Mesenchymal stem cell (in vitro differentiated cells and primary cell): ENCODE measurements at regions not wholly inside any gene's neighbourhood (a gene's known extent, or its start where the extent isn't known, plus 50 kb on each side); places are given as distances from the start of the nearest gene placed in this dataset.

Experiments used
- DNase-seq: peaks from one replicate; pipeline ENCODE4 v3.0.0-alpha.2; 2013
- H2AFZ ChIP-seq: one replicate; pipeline ENCODE4 v1.6.1; 2013; ENCODE audit warnings: low read depth, mild to moderate bottlenecking, control low read depth, inconsistent platforms, low read length, moderate library complexity
- H2AK5ac ChIP-seq: 2 replicates; pipeline ENCODE4 v1.6.1; 2013; ENCODE audit warnings: low read length, moderate library complexity, mild to moderate bottlenecking, inconsistent platforms; ENCODE audit not compliant: severe bottlenecking
- H2BK120ac ChIP-seq: one replicate; pipeline ENCODE4 v1.6.1; 2013; ENCODE audit warnings: low read depth, mild to moderate bottlenecking, inconsistent platforms, low read length, moderate library complexity
- H2BK12ac ChIP-seq, 2 experiments: one replicate each; pipeline ENCODE4 v1.6.1; 2013; ENCODE audit warnings: inconsistent platforms in 2 of 2, low read length in 2 of 2, mild to moderate bottlenecking in 2 of 2, moderate library complexity in 2 of 2, control low read depth in 1 of 2
- H2BK15ac ChIP-seq: one replicate; pipeline ENCODE4 v1.6.1; 2013; ENCODE audit warnings: mild to moderate bottlenecking, low read depth, inconsistent platforms; ENCODE audit not compliant: poor library complexity, severe bottlenecking
- H2BK5ac ChIP-seq: 2 replicates; pipeline ENCODE4 v1.6.1; 2013; ENCODE audit warnings: low read depth, mild to moderate bottlenecking, low read length, control low read depth, inconsistent platforms; ENCODE audit not compliant: poor library complexity, severe bottlenecking
- H3K14ac ChIP-seq, 2 experiments: one replicate each; pipeline ENCODE4 v1.6.1; 2013; ENCODE audit warnings: inconsistent platforms in 2 of 2, low read length in 2 of 2, control low read depth in 1 of 2, mild to moderate bottlenecking in 1 of 2, moderate library complexity in 1 of 2
- H3K18ac ChIP-seq, 2 experiments: one replicate each; pipeline ENCODE4 v1.6.1; 2013; ENCODE audit warnings: inconsistent platforms in 2 of 2, low read length in 2 of 2, control low read depth in 1 of 2, low read depth in 1 of 2, mild to moderate bottlenecking in 1 of 2
- H3K23ac ChIP-seq, 2 experiments: one replicate each; pipeline ENCODE4 v1.6.1; 2013; ENCODE audit warnings: inconsistent platforms in 2 of 2, low read length in 2 of 2, mild to moderate bottlenecking in 2 of 2, moderate library complexity in 2 of 2, control low read depth in 1 of 2
- H3K27ac ChIP-seq: 2 replicates; pipeline ENCODE4 v1.5.1; 2013; ENCODE audit warnings: mild to moderate bottlenecking, moderate library complexity, low read length, control low read depth, inconsistent platforms; ENCODE audit not compliant: poor library complexity, severe bottlenecking
- H3K27me3 ChIP-seq, 2 experiments: 2 replicates each; pipeline versions ENCODE4 v1.6.1 to v1.7.0; 2013; ENCODE audit warnings: low read length in 2 of 2, mild to moderate bottlenecking in 2 of 2, moderate library complexity in 2 of 2, control low read depth in 1 of 2, inconsistent platforms in 1 of 2; ENCODE audit not compliant: control insufficient read depth in 1 of 2, insufficient read depth in 1 of 2
- H3K36me3 ChIP-seq, 2 experiments: 2 replicates each; pipeline versions ENCODE4 v1.6.1 to v1.7.0; 2013; ENCODE audit warnings: low read length in 2 of 2, control low read depth in 1 of 2, inconsistent platforms in 1 of 2, low read depth in 1 of 2, mild to moderate bottlenecking in 1 of 2; ENCODE audit not compliant: insufficient read depth in 2 of 2, control insufficient read depth in 1 of 2
- H3K4ac ChIP-seq, 2 experiments: one replicate each; pipeline ENCODE4 v1.6.1; 2013; ENCODE audit warnings: inconsistent platforms in 2 of 2, low read length in 2 of 2, mild to moderate bottlenecking in 2 of 2, moderate library complexity in 2 of 2, control low read depth in 1 of 2, low read depth in 1 of 2
- H3K4me1 ChIP-seq: 2 replicates; pipeline ENCODE4 v1.6.1; 2013; ENCODE audit warnings: low read depth, low read length, control low read depth; ENCODE audit not compliant: control insufficient read depth, insufficient read depth
- H3K4me2 ChIP-seq: 2 replicates; pipeline ENCODE4 v1.6.1; 2013; ENCODE audit warnings: low read length, mild to moderate bottlenecking, inconsistent platforms; ENCODE audit not compliant: poor library complexity, severe bottlenecking
- H3K4me3 ChIP-seq, 2 experiments: 2 replicates each; pipeline versions ENCODE4 v1.5.1 to v1.7.0; 2013; ENCODE audit warnings: low read length in 2 of 2, mild to moderate bottlenecking in 2 of 2, control low read depth in 1 of 2, low read depth in 1 of 2; ENCODE audit not compliant: insufficient read depth in 1 of 2
- H3K79me1 ChIP-seq: replicated peaks from 2 replicates; pipeline ENCODE4 v1.6.1; 2013; ENCODE audit warnings: mild to moderate bottlenecking, control low read depth, low read length, inconsistent platforms; ENCODE audit not compliant: poor library complexity, severe bottlenecking
- H3K9ac ChIP-seq: 2 replicates; pipeline ENCODE4 v1.7.0; 2013; ENCODE audit warnings: mild to moderate bottlenecking, low read length, moderate library complexity
- H3K9me3 ChIP-seq: 2 replicates; pipeline ENCODE4 v1.7.0; 2013; ENCODE audit warnings: mild to moderate bottlenecking, low read length; ENCODE audit not compliant: control insufficient read depth
- H4K8ac ChIP-seq: one replicate; pipeline ENCODE4 v1.6.1; 2013; ENCODE audit warnings: inconsistent platforms, mild to moderate bottlenecking, low read length, moderate library complexity
- H4K91ac ChIP-seq: one replicate; pipeline ENCODE4 v1.6.1; 2013; ENCODE audit warnings: mild to moderate bottlenecking, low read length, inconsistent platforms
- WGBS: methylation state at CpG from one replicate; pipeline ENCODE4 v1.1.7; 2013; ENCODE audit warnings: mixed read lengths; 5-methylcytosine and 5-hydroxymethylcytosine counted together

- no peaks in the 10 kb centered on the region for H3K4me1 ChIP-seq
- H3K9me3 ChIP-seq = no peaks in the 10 kb centered on the region
- H3K14ac ChIP-seq = no peak overlapping the region
- no peak overlapping the region for H2AFZ ChIP-seq
- H3K4me2 ChIP-seq = no peak overlapping the region
- H3K9ac ChIP-seq = no peak overlapping the region
- H3K36me3 ChIP-seq = no peaks in the 10 kb centered on the region
- no peak for DNase-seq
- H3K27me3 ChIP-seq = no peaks in the 10 kb centered on the region
- no peak overlapping the region for H3K4ac ChIP-seq
- H3K23ac ChIP-seq = no peak overlapping the region
- H2BK120ac ChIP-seq = no peak overlapping the region
- no peak overlapping the region for H4K8ac ChIP-seq
- H3K27ac ChIP-seq = no peak overlapping the region
- no peak overlapping the region for H2BK5ac ChIP-seq
- H2BK12ac ChIP-seq = no peak overlapping the region
- H2BK15ac ChIP-seq = no peak overlapping the region
- H4K91ac ChIP-seq = no peak overlapping the region
- H3K79me1 ChIP-seq = no peaks in the 10 kb centered on the region
- no peak overlapping the region for H3K18ac ChIP-seq
- no peak overlapping the region for H2AK5ac ChIP-seq
- whole genome bisulfite sequencing = 69% methylated on average over 1 of the region's 1 CpG
- no peak overlapping the region for H3K4me3 ChIP-seq
Observed at GRCh38 chr3:158974904-158975303, 173.1 kb downstream of the MFSD1 start.

DNA sequence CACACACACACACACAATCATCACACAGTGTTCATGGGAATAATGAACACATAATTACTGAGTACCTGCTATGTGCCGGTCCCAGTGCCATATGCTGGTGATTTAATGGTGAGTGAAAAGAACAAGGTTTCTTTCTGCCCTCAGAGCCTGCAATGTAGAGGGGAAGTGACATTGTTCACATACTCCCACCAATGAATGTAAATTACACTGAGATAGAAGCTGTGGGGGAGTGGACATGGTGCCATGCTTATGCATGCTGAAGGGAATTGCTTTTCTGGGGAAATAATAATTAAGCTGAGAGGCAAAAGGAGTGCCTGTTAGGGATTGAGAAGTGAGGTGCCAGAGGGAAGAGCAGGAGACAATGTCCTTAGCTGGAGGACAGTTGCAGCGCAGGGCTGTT lies 175.1 kb downstream of the MFSD1 start:
- no peak overlapping the region for H2BK5ac ChIP-seq
- no peak overlapping the region for H3K4ac ChIP-seq
- no peak overlapping the region for H3K23ac ChIP-seq
- H3K14ac ChIP-seq = no peak overlapping the region
- no peaks in the 10 kb centered on the region for H3K27me3 ChIP-seq
- H2BK15ac ChIP-seq = no peak overlapping the region
- no peak overlapping the region for H3K27ac ChIP-seq
- H3K4me1 ChIP-seq = no peaks in the 10 kb centered on the region
- no peak overlapping the region for H3K4me2 ChIP-seq
- H3K18ac ChIP-seq = no peak overlapping the region
- H4K8ac ChIP-seq = no peak overlapping the region
- no peak overlapping the region for H2BK120ac ChIP-seq
- H2BK12ac ChIP-seq = no peak overlapping the region
- WGBS = 98% methylated on average over 1 of the region's 2 CpGs
- peaks cover 6% of the 10 kb centered on the region for H3K9me3 ChIP-seq
- H2AFZ ChIP-seq = no peak overlapping the region
- H3K36me3 ChIP-seq = no peaks in the 10 kb centered on the region
- H3K4me3 ChIP-seq = no peak overlapping the region
- DNase-seq = no peak
- H3K79me1 ChIP-seq = no peaks in the 10 kb centered on the region
- H3K9ac ChIP-seq = no peak overlapping the region
- no peak overlapping the region for H4K91ac ChIP-seq
- H2AK5ac ChIP-seq = no peak overlapping the region

GRCh38 chr3:158977497-158977896 lies 175.6 kb downstream of the MFSD1 start:
- no peaks in the 10 kb centered on the region for H3K27me3 ChIP-seq
- no peaks in the 10 kb centered on the region for H3K4me1 ChIP-seq
- H3K23ac ChIP-seq = no peak overlapping the region
- H4K91ac ChIP-seq = no peak overlapping the region
- no peak for DNase-seq
- peaks cover 6% of the 10 kb centered on the region for H3K9me3 ChIP-seq
- no peak overlapping the region for H4K8ac ChIP-seq
- no peak overlapping the region for H2BK12ac ChIP-seq
- 69% methylated on average over 4 of the region's 4 CpGs for WGBS
- H2BK120ac ChIP-seq = no peak overlapping the region
- no peak overlapping the region for H3K4me3 ChIP-seq
- H3K36me3 ChIP-seq = no peaks in the 10 kb centered on the region
- H3K4ac ChIP-seq = no peak overlapping the region
- no peak overlapping the region for H3K27ac ChIP-seq
- no peak overlapping the region for H3K14ac ChIP-seq
- no peak overlapping the region for H3K9ac ChIP-seq
- no peak overlapping the region for H2AK5ac ChIP-seq
- no peaks in the 10 kb centered on the region for H3K79me1 ChIP-seq
- H2BK15ac ChIP-seq = no peak overlapping the region
- no peak overlapping the region for H3K4me2 ChIP-seq
- no peak overlapping the region for H3K18ac ChIP-seq
- H2AFZ ChIP-seq = no peak overlapping the region
- H2BK5ac ChIP-seq = no peak overlapping the region

DNA sequence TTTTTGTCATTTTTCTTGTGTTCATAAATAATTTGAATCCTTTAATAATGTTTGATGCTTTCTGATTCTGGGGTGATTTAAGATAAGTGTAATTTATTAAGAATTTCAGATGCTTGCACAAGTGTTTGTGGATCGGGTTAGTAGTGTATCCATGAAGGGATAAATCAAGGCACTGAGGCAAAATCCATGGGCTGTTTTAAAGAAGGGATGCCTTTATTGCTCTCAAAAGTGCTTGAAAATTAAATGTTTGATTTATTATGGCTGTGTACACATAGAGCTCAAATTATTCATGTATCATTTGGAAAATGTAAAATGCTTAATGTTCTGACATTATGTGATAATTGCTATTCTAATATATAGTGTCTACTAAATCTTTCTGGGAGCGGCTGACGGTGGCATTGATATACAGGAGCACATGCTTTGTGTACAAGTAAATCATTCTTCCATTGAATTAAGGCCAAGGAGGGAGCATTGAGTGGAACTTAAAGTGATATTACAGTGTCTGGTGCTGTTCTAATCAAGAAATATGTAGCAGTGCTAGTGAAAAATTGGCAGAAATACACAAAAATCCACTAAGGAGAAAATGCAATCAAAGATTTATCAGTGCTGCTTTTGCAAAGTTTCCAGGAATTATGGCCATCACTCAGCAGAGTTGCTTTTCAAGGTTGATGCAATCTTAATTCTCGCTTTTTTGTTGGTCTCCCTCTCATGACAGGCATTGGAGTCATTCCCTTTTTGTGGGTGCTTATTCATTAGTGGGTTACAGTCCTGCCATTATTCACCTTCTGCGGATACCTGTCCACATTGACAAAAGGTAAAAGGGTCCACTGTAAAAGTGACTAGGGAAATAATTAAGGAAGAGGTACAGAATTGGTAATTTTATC lies 181.6 kb downstream of the MFSD1 start:
- Histone ChIP-seq H2BK5ac (no peak overlapping the region), H3K4ac (no peak overlapping the region), H4K8ac (no peak overlapping the region), H3K18ac (no peak overlapping the region), H2AFZ (no peak overlapping the region), H2BK120ac (no peak overlapping the region), H3K9ac (no peak overlapping the region), H3K23ac (no peak overlapping the region), H3K36me3 (no peaks in the 10 kb centered on the region), H4K91ac (no peak overlapping the region), H2BK15ac (no peak overlapping the region), H3K9me3 (peaks cover 6% of the 10 kb centered on the region), H3K4me3 (no peak overlapping the region), H3K79me1 (no peaks in the 10 kb centered on the region), H3K4me1 (no peaks in the 10 kb centered on the region), H3K4me2 (no peak overlapping the region), H3K27me3 (no peaks in the 10 kb centered on the region), H2BK12ac (no peak overlapping the region), H2AK5ac (no peak overlapping the region), H3K27ac (no peak overlapping the region), H3K14ac (no peak overlapping the region)
- DNase-seq = no peak
- 92% methylated on average over 5 of the region's 5 CpGs for WGBS
